Esophagus muscularis mucosa (tissue), 3 donors: ENCODE measurements at regions not wholly inside any gene's neighbourhood (a gene's known extent, or its start where the extent isn't known, plus 50 kb on each side); places are given as distances from the start of the nearest gene placed in this dataset.

Experiments used
- CTCF ChIP-seq, 3 experiments: fragments of 200-600 bp in 2 of 3; fragments of 450-650 bp in 1 of 3; sonication (generic) in 2 of 3; IDR thresholded peaks; one replicate each; pipeline ENCODE4 v1.5.1; 2017 to 2019; ENCODE audit warnings: antibody characterized with exemption in 3 of 3, mild to moderate bottlenecking in 2 of 3, moderate library complexity in 1 of 3
- POLR2A ChIP-seq: fragments of 450-650 bp; IDR thresholded peaks from one replicate; pipeline ENCODE4 v1.6.1; 2017; ENCODE audit warnings: antibody characterized with exemption, moderate library complexity, mild to moderate bottlenecking, low read depth

GRCh38 chr12:88998421-88998820 is 353.9 kb downstream of the DUSP6 start:
- TF ChIP-seq CTCF (IDR thresholded peaks at IDR 0.05) (no peak), POLR2A (no peak)
